ENCODE measurements at regions not wholly inside any gene's neighbourhood (a gene's known extent, or its start where the extent isn't known, plus 50 kb on each side); places are given as distances from the start of the nearest gene placed in this dataset.

- Mint-ChIP-seq H3K36me3 (ENCODE audit: low read depth, unreplicated experiment) (peaks cover 4% of the 10 kb centered on the region), H3K27me3 (ENCODE audit: unreplicated experiment) (peaks cover 18% of the 10 kb centered on the region)
Observed at GRCh38 chr1:4090976-4091660, 191.0 kb upstream of the C1orf174 start.

GRCh38 chr1:4091996-4092395 lies 191.9 kb upstream of the C1orf174 start:
- H3K36me3 Mint-ChIP-seq (ENCODE audit: low read depth, unreplicated experiment): peaks cover 9% of the 10 kb centered on the region
- no peak overlapping the region for H3K27ac Mint-ChIP-seq (ENCODE audit: unreplicated experiment)
- H3K4me1 Mint-ChIP-seq (ENCODE audit: unreplicated experiment): no peaks in the 10 kb centered on the region
- H3K9me3 Mint-ChIP-seq (ENCODE audit: unreplicated experiment): peaks cover 22% of the 10 kb centered on the region
- H3K27me3 Mint-ChIP-seq (ENCODE audit: unreplicated experiment): peaks cover 18% of the 10 kb centered on the region
- no peak for DNase-seq (ENCODE audit: low spot score)
- no peak for TF ChIP-seq CTCF (IDR thresholded peaks at IDR 0.05; ENCODE audit: unreplicated experiment)
- H3K4me3 Mint-ChIP-seq (ENCODE audit: unreplicated experiment): no peak overlapping the region

More at GRCh38 chr1:4090976-4091660, 191.0 kb upstream of the C1orf174 start:
- Mint-ChIP-seq H3K9me3 (ENCODE audit: unreplicated experiment) (peaks cover 22% of the 10 kb centered on the region), H3K4me3 (ENCODE audit: unreplicated experiment) (no peak overlapping the region), H3K27ac (ENCODE audit: unreplicated experiment) (no peak overlapping the region), H3K4me1 (ENCODE audit: unreplicated experiment) (no peaks in the 10 kb centered on the region)
- no peak for TF ChIP-seq CTCF (IDR thresholded peaks at IDR 0.05; ENCODE audit: unreplicated experiment)
- DNase-seq (ENCODE audit: low spot score): no peak

- H3K27ac Mint-ChIP-seq (ENCODE audit: unreplicated experiment): no peak overlapping the region
- H3K9me3 Mint-ChIP-seq (ENCODE audit: unreplicated experiment): peaks cover 10% of the 10 kb centered on the region
- H3K27me3 Mint-ChIP-seq (ENCODE audit: unreplicated experiment): peaks cover 10% of the 10 kb centered on the region
- H3K4me3 Mint-ChIP-seq (ENCODE audit: unreplicated experiment): no peak overlapping the region
- H3K36me3 Mint-ChIP-seq (ENCODE audit: low read depth, unreplicated experiment): peaks cover 9% of the 10 kb centered on the region
- no peaks in the 10 kb centered on the region for H3K4me1 Mint-ChIP-seq (ENCODE audit: unreplicated experiment)
- no peak for DNase-seq (ENCODE audit: low spot score)
- TF ChIP-seq CTCF (IDR thresholded peaks at IDR 0.05; ENCODE audit: unreplicated experiment): no peak
Observed at GRCh38 chr1:4093856-4094565, 193.9 kb upstream of the C1orf174 start.

GRCh38 chr1:4095433-4095971 lies 195.4 kb upstream of the C1orf174 start:
- Mint-ChIP-seq H3K4me3 (ENCODE audit: unreplicated experiment) (no peak overlapping the region), H3K4me1 (ENCODE audit: unreplicated experiment) (no peaks in the 10 kb centered on the region), H3K27ac (ENCODE audit: unreplicated experiment) (no peak overlapping the region), H3K27me3 (ENCODE audit: unreplicated experiment) (peaks cover 8% of the 10 kb centered on the region), H3K9me3 (ENCODE audit: unreplicated experiment) (peaks cover 10% of the 10 kb centered on the region), H3K36me3 (ENCODE audit: low read depth, unreplicated experiment) (peaks cover 9% of the 10 kb centered on the region)
- DNase-seq (ENCODE audit: low spot score): no peak
- no peak for TF ChIP-seq CTCF (IDR thresholded peaks at IDR 0.05; ENCODE audit: unreplicated experiment)
